ENCODE measurements at regions not wholly inside any gene's neighbourhood (a gene's known extent, or its start where the extent isn't known, plus 50 kb on each side); places are given as distances from the start of the nearest gene placed in this dataset.
"Not testable (repeated sequence)": the region's sequence is repeated elsewhere in the genome, so short reads cannot be mapped to it uniquely, and the experiment has no call there.

- no peak for TF ChIP-seq EZH2phosphoT487 (IDR thresholded peaks at IDR 0.05; ENCODE audit: low read depth, severe bottlenecking, unreplicated experiment)
- no peak for TF ChIP-seq CTCF (IDR thresholded peaks at IDR 0.05; ENCODE audit: poor library complexity)
- no peak for TF ChIP-seq EZH2 (IDR thresholded peaks at IDR 0.05; ENCODE audit: borderline replicate concordance)
- H3K4me1 ChIP-seq (ENCODE audit: insufficient read depth): no peaks in the 10 kb centered on the region
- no peaks in the 10 kb centered on the region for H3K9me3 ChIP-seq (ENCODE audit: low read depth)
- no peaks in the 10 kb centered on the region for H3K27me3 ChIP-seq
- H3K36me3 ChIP-seq (replicated peaks; ENCODE audit: insufficient read depth, low read depth): no peaks in the 10 kb centered on the region
- H2AFZ ChIP-seq: no peak overlapping the region
- H3K4me2 ChIP-seq: no peak overlapping the region
- no peaks in the 10 kb centered on the region for H4K20me1 ChIP-seq (ENCODE audit: insufficient read depth, poor library complexity, severe bottlenecking)
- H3K9me2 ChIP-seq (replicated peaks; ENCODE audit: insufficient read depth): no peaks in the 10 kb centered on the region
- no peak for DNase-seq (ENCODE audit: low spot score)
- no peak overlapping the region for H3K27ac ChIP-seq
- H3K79me2 ChIP-seq: no peaks in the 10 kb centered on the region
- no peak overlapping the region for H3K4me3 ChIP-seq
- WGBS (ENCODE audit: low lambda C conversion rate, missing lambda C conversion rate): 48% methylated on average over 5 of the region's 5 CpGs
Observed at GRCh38 chr7:8362723-8363369, 70.6 kb upstream of the NXPH1 start.

- WGBS (ENCODE audit: low lambda C conversion rate, missing lambda C conversion rate): 76% methylated on average over 3 of the region's 3 CpGs
- H3K4me2 ChIP-seq: no peak overlapping the region
- DNase-seq (ENCODE audit: low spot score): no peak
Observed at GRCh38 chr7:8363407-8364015, 69.9 kb upstream of the NXPH1 start.

GRCh38 chr7:8365499-8366110 lies 67.8 kb upstream of the NXPH1 start:
- 47% methylated on average over 2 of the region's 2 CpGs for WGBS (ENCODE audit: low lambda C conversion rate, missing lambda C conversion rate)
- H3K9me3 ChIP-seq (ENCODE audit: low read depth): no peaks in the 10 kb centered on the region
- H3K4me3 ChIP-seq: no peak overlapping the region
- H3K4me2 ChIP-seq: no peak overlapping the region
- H3K27me3 ChIP-seq: no peaks in the 10 kb centered on the region
- no peak overlapping the region for H3K27ac ChIP-seq
- H3K36me3 ChIP-seq (replicated peaks; ENCODE audit: insufficient read depth, low read depth): no peaks in the 10 kb centered on the region
- no peak for TF ChIP-seq EZH2 (IDR thresholded peaks at IDR 0.05; ENCODE audit: borderline replicate concordance)
- no peak for TF ChIP-seq EZH2phosphoT487 (IDR thresholded peaks at IDR 0.05; ENCODE audit: low read depth, severe bottlenecking, unreplicated experiment)
- peak; percentile 36 for TF ChIP-seq CTCF (IDR thresholded peaks at IDR 0.05; ENCODE audit: poor library complexity)
- no peak overlapping the region for H2AFZ ChIP-seq
- no peaks in the 10 kb centered on the region for H3K9me2 ChIP-seq (replicated peaks; ENCODE audit: insufficient read depth)
- no peaks in the 10 kb centered on the region for H3K79me2 ChIP-seq
- no peaks in the 10 kb centered on the region for H3K4me1 ChIP-seq (ENCODE audit: insufficient read depth)
- peak; percentile 18 for DNase-seq (ENCODE audit: low spot score)
- H4K20me1 ChIP-seq (ENCODE audit: insufficient read depth, poor library complexity, severe bottlenecking): no peaks in the 10 kb centered on the region

More at GRCh38 chr7:8363407-8364015, 69.9 kb upstream of the NXPH1 start:
- no peaks in the 10 kb centered on the region for H4K20me1 ChIP-seq (ENCODE audit: insufficient read depth, poor library complexity, severe bottlenecking)
- H3K9me2 ChIP-seq (replicated peaks; ENCODE audit: insufficient read depth): no peaks in the 10 kb centered on the region
- H3K4me3 ChIP-seq: no peak overlapping the region
- no peak for TF ChIP-seq EZH2phosphoT487 (IDR thresholded peaks at IDR 0.05; ENCODE audit: low read depth, severe bottlenecking, unreplicated experiment)
- TF ChIP-seq EZH2 (IDR thresholded peaks at IDR 0.05; ENCODE audit: borderline replicate concordance): no peak
- no peaks in the 10 kb centered on the region for H3K9me3 ChIP-seq (ENCODE audit: low read depth)
- no peaks in the 10 kb centered on the region for H3K4me1 ChIP-seq (ENCODE audit: insufficient read depth)
- H3K27me3 ChIP-seq: no peaks in the 10 kb centered on the region
- H3K79me2 ChIP-seq: no peaks in the 10 kb centered on the region
- no peak overlapping the region for H3K27ac ChIP-seq
- no peaks in the 10 kb centered on the region for H3K36me3 ChIP-seq (replicated peaks; ENCODE audit: insufficient read depth, low read depth)
- H2AFZ ChIP-seq: no peak overlapping the region

GRCh38 chr7:8368007-8368406 lies 65.4 kb upstream of the NXPH1 start:
- not testable (repeated sequence) for H3K27me3 ChIP-seq; H3K36me3 ChIP-seq (replicated peaks; ENCODE audit: insufficient read depth, low read depth); H3K9me2 ChIP-seq (replicated peaks; ENCODE audit: insufficient read depth); H3K4me3 ChIP-seq; DNase-seq (ENCODE audit: low spot score); H3K79me2 ChIP-seq; H3K4me1 ChIP-seq (ENCODE audit: insufficient read depth); H3K9me3 ChIP-seq (ENCODE audit: low read depth); H3K27ac ChIP-seq; H2AFZ ChIP-seq; H3K4me2 ChIP-seq; H4K20me1 ChIP-seq (ENCODE audit: insufficient read depth, poor library complexity, severe bottlenecking)
- 65% methylated on average over 3 of the region's 3 CpGs for WGBS (ENCODE audit: low lambda C conversion rate, missing lambda C conversion rate)

Measured in hepatocyte (in vitro differentiated cells).